ENCODE measurements at regions not wholly inside any gene's neighbourhood (a gene's known extent, or its start where the extent isn't known, plus 50 kb on each side); places are given as distances from the start of the nearest gene placed in this dataset.
"Not testable (repeated sequence)": the region's sequence is repeated elsewhere in the genome, so short reads cannot be mapped to it uniquely, and the experiment has no call there.

DNA sequence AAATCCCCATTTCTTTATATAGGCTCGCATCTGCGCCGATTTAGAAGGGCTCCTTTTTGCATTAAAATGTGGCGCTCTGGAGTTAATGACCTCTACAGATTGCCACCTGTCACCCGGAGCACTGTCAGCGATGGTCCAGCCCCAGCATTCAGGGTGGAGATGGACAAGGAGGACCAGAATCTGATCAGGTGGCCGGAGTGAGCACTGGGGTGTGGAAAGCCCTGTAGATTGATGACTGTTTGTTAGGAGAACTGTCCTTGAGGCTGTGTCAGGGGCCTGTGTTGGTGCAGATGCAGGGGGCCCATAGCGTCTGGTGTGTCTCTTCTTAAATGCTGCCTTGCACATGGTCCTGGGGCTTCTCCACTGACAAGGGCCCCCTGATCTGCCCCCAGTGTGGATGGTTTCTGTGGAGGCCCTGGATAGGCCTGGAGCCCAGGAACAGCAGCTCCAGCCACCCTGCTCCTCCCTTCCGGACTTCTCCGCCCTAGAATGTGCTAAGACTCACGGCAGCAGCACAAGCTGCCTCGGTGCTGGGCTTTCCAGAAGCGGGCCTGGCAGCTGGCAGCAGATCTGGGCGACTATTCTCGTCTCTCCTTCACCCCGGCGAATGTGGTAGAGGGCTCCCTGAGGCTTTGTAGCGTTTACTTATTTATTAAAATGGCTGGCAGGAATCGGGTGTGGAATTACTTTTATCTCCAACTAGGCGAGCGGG, 1333.3 kb downstream of the BRD1 start:
- no peak for DNase-seq (ENCODE audit: low read depth, low spot score)

DNA sequence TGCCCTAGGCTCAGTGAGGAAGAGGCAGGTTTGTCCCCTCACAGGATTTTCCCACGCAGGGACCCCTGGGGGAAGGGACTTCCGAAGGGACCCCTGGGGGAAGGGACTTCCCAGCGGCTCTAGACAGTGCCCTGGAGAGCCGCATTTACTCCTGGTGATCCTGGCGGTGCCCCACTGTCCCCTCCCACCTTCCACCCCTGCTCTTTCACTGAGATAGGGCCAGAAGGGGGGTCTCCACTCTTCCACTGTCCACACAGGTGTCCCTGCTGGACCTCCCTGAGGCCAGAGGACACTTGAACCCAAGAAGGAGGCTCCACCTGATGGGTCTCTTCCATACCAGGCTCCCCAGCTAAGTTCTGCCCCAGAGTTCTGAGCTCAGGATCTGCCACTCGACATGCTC, 1333.9 kb downstream of the BRD1 start:
- no peak for DNase-seq (ENCODE audit: low read depth, low spot score)

DNA sequence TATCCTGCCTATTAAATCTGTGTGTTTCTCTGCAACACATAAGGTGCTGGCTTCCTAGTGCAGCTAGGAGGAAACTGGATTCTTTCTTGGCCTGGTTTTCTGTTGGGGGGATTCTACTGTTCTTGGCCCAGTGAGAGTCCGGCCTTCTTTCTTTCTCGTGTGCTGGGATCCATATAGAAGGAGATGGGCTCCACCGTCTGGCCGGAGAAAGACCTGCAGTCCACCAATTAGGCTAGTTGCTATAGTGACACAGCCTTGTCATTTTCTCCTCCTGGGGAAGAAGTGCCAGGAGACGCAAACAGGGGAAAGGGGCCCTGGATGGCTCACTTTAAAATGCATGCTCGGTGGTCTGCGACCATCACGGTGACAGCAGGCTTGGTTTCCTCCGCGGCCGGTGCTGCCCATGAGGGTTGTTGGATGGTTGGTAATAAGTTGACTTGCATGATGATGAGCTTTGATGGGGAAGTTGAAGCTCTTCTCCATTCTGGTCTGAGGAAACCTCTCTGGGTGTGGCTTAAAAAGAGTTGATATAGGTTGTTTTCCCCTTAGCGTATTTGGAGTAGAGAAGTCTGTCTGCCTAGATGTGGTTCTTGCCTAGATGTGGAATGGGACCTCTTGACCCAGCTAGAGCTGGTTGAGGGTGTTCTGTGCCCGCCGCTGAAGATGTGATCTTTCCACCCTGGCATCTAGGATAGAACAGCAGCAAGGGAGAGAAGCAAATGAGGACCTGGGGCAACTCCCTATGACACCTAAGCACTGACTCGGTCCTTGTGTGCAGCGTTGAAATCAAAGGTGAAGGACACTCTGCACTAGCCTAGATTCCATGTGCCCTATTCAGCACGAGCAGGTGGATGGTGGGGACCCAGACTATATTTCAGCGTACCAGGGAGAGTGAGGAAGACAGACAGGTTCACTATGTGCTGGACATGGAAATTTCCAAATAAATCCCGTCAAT, 1335.0 kb downstream of the BRD1 start:
- DNase-seq (ENCODE audit: low read depth, low spot score): no peak

DNA sequence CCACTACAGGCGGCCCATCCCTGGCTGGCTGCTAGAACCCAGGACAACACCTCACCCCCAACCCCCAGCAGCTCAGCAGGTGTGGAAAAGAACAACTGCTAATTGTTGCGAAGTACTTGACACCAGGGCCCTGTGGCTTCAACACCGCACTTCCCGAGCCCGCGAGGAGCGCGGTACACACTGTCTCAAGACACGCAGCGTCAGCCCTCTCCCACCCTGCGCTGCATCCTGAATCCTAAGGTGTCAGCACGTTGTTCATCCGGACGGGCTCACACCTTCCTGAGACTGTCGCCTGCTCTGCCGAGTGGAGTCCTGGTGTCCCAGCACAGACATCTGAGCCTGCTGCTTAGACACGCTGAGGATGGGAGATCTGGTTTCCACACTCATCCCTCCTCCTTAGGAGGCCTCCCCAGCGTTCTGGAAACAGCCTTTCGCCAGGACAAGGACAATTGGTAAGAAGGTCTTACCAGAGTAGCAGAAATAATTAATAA, 1336.2 kb downstream of the BRD1 start:
- no peak for DNase-seq (ENCODE audit: low read depth, low spot score)

DNA sequence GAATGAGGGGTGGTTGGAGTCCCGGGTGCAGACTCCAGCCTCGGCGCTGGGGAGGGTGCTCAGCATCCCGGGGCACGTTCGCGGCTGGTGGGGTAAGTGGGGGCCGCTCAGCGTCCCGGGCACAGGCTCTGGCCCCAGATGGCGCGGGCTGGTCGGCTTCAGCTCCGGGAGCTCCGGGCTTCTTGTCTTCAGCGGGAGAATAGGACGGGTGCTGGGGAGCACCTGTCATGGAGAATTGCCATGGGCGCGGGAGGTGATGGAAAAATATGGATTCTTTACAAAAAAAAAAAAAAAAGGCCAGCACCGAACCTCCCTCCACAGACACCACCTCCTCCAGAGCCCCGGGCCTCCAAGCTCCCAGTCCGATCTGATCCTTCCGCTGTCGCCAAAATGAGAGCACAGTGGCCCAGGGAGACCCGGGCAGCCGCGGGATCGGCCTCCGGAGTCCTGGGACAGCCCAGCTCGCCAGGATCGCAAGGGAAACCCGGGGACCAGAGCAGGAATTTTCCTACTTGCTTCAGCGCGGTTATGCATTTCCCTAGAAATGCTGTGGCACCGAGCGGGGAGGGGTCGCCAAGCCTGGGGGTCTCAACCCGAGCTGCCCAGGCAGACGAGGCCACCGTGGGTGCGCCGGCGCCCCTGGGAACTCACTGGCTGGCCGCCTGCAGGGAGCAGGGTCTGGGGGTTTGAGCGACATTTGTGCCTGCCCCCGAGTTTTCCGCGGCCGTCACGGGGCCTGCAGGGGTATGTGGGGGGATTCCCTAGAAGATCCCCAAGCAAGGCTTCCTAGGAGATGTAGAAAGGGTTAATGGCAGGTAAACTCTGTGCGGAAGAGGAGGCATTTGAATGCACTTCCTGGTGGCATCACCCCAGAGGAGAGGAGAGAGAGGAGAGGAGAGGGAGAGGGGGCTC, 1336.9 kb downstream of the BRD1 start:
- DNase-seq (ENCODE audit: low read depth, low spot score): no peak

DNA sequence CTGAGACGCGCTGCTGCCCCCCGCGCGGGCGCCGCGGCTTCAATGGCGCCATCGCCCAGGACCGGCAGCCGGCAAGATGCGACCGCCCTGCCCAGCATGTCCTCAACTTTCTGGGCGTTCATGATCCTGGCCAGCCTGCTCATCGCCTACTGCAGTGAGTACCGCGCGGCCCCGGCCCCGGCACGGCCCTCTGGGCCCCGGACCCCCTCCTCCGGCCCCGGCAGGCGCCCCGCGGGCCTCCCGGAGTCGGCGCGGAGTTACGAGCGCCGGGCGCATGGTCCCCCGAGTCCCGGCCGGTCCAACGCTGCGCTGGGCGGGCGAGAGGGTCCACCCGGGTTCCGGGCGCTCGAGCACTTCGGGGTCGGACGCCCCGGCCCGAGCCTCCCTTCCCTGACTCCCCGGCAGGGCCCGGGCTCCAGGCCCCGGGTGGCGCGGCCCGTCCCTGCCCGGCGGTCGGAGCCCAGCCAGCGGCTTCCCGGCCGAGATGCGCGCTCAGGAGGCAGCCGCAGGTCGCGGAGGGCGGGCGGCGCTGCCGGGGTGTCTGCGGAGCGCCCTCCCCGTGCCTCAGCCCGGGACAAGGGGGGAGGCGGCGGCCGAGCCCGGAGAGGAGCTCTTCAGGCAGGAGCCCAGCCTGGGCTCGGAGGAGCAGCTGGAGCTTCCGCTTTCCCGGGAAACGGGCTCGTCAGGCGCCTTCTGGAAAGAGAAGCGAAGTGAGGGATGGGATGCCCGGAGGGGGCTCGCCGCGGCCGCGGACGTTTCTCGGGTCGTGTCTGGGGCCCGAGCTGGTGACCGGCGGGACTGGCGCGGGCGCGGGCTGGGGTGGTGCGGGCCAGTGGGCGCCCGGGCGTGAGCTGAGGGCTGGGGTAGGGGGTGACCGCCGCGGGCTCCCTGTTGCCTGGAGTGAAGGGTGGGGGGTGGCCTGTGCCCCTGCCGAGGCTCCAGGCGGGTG, 1337.8 kb downstream of the BRD1 start:
- DNase-seq (ENCODE audit: low read depth, low spot score): no peak

DNA sequence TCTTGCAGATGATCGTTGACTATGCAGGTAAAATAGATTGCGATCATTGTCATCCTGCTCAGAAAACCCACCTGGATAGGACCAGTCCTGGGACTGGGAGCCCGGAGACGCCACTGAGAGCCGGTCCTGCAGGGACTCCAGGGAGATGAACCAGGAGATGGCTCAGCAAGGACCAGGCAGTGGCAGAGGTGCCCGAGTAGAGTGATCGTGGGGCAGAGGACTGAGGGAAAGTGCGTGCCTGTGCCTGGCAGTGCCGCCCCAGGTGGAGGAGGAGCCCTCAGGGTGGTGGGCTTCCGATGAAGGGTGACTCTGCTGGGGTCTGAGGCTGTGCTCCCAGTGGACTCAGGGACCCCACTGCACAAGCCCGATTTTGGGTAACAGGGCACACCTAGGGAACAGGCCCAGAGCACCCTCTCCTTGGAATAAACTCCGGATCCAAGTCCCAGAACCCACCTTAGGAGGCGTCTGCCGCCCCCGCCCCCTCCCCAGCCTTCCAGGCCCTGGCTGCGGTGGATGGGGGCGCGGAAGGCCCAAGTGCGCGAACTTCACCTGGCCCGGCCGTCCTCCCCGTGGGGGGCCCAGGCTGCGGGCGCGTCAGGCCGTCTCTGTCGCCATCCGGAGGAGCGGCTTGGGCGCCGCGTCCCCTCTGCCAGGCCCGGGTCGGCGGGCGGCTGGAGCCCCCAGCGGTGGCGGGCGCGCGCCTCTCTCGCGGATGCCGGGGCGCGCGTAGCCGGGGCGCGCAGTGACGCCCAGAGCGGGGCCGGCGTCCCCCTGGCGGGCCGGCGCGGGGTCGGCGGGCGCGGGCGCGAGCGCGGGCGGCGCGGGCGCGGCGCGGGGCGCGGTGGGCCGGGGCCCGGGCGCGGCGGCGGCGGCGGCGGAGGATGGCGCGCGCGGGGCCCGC, 1338.8 kb downstream of the BRD1 start:
- no peak for DNase-seq (ENCODE audit: low read depth, low spot score)

DNA sequence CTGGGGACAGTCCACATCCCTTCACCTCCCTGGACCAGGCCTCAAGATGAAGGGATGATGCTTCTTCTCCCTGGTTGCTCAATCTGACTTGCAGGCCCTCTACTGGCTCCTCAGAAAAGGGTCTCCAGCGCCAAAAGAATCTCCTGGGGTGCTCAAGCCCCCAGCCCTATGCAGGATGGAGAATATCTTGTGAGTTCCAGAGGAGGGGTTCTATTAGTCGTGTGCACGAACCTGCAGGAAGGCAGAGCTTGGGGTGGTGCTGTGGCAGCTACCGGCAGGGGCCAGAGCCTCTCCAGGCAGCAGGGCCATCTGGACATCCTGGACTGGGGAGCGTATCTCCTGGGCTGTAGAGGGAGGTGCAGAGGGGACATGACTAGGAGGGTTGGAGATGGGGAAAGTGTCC, 1339.5 kb downstream of the BRD1 start:
- no peak for DNase-seq (ENCODE audit: low read depth, low spot score)

DNA sequence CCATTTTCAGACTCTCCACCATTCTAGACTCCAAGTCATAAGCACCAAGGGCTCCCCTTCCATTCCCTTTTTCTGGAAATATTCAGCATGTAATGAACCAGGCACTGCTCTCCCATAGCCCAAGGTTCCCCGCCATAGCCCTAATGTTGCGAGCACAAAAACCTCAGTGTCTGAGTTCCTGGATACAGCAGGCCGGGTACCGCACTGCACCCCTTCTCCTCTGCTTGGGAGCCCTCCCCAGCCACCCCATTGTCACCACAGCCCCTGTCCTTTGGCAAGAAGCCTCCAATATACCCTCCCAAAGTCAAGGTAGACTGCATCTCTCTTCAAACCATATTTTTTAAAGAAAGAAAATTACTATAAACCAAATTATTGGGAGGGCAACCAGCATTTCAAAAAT, 1341.1 kb downstream of the BRD1 start:
- no peak for DNase-seq (ENCODE audit: low read depth, low spot score)

DNA sequence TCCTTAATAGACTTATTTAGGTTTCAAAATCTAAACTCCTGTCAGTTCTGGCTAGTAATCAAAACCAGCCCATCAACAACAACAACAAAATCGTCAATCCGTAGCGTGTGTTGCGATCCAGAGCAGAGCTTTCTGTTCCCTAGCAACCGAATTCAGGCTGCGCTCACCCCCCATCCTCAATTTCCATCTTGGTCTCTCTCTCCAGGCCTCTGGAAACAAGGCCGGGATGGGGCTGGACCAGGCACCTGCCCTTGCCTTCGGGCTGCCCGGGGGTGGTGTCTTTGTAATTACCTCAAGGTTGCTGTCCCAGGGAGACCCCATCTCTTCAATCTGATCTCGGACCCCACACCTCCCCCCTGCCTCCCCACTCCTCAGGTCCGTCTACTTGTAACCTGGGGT, 1341.5 kb downstream of the BRD1 start:
- no peak for DNase-seq (ENCODE audit: low read depth, low spot score)

DNA sequence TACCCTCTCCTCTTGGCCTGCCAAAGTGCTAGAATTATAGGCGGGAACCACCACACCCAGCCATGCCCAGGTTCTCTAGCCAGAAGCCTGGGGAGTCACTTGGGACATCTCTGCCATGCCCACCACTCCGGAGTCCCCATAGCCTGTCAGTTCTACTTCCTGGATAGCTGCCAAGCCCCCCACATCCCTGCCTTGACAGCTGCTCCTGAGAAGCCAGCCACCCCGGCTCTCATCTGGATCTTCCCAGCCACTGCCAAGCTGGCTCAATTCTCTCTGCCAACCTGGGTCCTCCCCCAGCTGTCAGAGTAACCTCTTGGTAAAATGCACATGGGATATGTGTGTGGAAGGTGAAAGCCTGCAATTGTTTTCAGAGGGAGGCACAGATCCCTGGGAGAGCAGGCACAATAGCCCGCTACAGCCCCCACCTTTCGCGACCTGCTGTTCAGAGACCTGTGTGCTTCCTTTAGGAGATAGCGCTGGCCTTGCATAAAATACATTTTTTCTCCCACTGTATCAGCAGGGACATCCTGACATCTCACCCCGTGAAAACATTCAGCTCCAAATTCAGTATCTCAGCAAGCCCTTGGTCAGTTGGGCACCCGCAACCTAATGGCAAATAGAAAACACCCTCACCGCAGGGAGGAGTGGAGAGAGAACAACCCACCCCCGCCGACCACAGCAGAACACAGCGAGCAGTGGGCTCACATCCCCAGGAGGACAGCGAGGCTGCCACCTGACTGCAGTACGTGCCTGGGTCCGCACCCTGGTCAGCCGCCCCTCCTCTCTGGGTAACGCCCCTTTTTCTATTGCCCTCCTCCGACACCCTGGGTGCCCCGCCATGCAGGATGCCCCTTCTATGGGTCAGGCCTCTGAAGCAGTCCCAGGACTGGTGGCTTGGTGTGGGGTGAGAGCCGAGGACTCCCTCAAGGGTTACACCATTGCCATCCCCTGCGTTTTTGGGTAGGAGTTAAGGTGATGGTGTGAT, 1342.2 kb downstream of the BRD1 start:
- no peak for DNase-seq (ENCODE audit: low read depth, low spot score)

DNA sequence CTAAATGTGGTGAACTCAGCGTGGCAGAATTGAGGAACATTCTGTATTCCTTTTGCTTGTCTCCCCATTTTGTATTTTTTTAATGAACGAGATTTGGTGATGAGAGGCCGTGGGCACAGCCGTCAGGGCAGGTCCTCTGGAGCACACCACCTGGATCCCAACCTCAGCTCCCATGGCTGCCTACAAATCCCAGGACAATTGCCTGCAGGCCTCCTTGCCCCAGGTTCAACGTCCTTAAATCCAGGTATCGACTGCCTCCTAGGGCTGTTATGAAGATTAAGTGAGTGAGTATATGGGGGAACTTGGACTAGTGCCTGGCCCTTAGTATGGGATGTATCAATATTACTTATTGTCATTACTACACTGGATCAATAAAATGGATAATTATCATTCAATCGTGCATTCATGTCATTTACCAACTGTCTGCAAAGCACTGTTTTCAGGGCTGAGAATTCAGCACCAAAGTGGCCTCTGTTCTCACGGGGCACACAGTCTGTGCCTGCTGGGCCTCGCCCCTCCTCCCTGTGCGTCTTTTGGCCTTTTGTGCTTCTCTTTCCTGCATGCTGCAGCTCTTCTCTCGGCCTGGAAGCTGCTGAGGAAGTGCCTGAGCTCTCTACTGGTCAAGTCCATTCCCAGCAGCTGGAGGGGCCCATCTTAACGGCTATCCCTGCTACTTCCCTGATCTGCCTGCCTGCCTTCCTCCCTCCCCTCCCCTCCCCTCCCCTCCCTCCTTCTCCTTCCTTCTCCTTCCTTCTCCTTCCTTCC, 1343.7 kb downstream of the BRD1 start:
- no peak for DNase-seq (ENCODE audit: low read depth, low spot score)

DNA sequence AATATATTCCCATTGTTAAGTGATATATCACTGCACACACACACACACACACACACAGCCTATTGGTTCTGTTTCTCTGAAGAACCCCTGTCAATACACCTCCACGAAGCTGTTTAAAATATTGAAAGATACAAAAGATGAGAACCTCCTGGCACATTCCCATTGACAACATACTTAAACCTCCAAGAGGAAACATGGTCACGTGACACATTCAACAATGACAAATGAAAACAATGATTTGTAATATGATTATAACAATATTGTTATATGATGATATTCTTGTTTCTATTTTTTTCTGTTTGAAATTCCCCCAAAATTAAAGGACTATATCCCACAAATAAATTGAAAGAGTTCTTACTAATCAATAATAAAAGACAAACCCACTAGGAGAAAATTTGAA, 1344.9 kb downstream of the BRD1 start:
- DNase-seq (ENCODE audit: low read depth, low spot score): no peak

DNA sequence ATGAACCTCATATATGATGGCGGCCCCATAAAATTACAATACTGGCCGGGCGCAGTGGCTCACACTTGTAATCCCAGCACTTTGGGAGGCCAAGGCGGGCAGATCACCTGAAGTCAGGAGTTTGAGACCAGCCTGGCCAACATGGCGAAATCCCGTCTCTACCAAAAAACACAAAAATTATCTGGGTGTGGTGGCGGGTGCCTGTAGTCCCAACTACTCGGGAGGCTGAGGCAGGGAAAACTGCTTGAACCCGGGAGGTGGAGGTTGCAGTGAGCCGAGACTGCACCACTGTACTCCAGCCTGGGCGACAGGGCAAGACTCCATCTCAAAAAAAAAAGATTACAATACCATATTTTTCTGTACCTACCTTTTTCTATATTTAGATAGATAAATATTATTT, 1345.5 kb downstream of the BRD1 start:
- DNase-seq (ENCODE audit: low read depth, low spot score): not testable (repeated sequence)

DNA sequence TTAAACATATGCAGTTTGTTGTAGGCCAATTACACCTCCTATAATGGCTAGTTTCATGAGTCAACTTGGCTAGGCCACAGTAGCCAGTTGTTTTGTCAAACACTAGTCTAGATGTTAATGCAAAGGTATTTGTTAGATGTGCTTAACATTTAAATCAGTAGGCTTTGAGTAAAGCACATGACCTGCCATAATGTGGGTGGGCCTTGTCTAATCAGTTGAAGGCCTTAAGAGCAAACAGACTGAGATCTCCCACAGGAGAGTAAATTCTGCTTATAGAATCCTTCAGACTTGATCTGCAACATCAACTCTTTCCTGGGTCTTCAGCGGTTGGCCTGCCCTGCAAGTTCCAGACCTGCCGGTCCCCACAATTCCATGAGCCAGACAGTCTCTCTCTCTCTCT, 1345.9 kb downstream of the BRD1 start:
- DNase-seq (ENCODE audit: low read depth, low spot score): no peak

DNA sequence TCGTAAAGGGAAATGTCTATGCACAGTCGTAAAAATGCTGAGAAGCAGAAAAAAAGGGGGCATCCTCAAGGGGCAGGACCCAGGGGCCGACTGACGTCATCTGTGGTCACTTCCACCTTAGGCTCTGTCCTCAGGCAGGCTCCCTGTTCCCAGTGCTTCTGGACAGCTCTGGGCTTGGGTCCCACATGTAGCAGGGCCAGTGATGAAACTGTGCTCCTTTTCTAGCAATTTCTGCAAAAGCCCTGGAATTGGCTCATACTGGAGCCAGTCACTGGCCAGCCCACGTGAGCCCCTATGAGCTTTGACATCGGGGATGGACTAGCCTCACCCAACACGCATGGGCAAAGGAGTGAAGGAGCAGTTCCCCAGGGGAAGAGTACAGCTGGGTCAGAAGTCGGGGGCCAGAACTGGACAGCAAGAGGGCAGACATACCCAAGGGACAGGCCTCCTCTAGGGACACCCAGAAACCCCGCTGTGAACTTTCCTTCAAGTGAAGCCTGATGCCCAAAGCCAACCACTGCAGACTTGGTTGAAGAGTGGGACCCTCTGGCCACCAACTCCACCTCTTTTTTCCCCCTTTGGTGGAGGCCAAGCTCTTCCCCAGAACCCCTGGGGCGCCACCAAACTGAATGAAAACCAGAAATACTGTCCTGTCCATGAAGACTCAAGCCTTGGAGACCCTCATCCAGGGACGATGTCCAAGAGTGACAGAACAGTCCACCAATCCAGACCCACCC, 1349.0 kb downstream of the BRD1 start:
- DNase-seq (ENCODE audit: low read depth, low spot score): no peak

DNA sequence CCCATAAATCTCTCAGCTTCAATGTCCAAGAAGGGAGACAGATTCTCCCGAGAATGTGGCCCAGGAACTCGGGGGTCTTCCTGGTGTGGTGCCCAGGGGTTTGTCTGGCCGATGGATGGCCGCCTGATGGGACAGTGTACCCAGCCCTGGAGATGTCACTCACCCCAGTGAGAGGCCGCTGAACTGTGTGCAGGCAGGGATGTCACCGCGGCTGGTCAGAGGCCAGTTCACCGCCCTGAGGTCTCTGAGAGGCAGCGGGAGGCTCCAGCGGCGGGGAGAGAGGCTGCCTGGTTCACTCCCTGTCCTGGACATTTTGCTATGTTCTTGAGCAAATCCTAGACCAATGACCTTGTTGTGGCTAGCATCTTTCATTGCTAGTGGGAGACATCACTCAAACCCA, 1349.5 kb downstream of the BRD1 start:
- no peak for DNase-seq (ENCODE audit: low read depth, low spot score)
